H1 (cell line): ENCODE measurements at regions not wholly inside any gene's neighbourhood (a gene's known extent, or its start where the extent isn't known, plus 50 kb on each side); places are given as distances from the start of the nearest gene placed in this dataset.

ENCODE experiments used
- CTCF ChIA-PET: fragments of 300-600 bp; sonication (Branson Sonifier 250); formaldehyde crosslinking; loops from one replicate; lab custom pipeline; 2021; ENCODE audit not compliant: partially characterized antibody; lab: Charles Lee
- POLR2A ChIA-PET: fragments of 300-600 bp; sonication (Branson Sonifier 250); formaldehyde crosslinking; loops from one replicate; lab custom pipeline; 2021; ENCODE audit warnings: inconsistent platforms; ENCODE audit not compliant: partially characterized antibody; lab: Charles Lee
- DNase-seq, 2 experiments: peaks; one replicate each; pipeline versions ENCODE4 v3.0.0 to v3.0.0-alpha.2; 2010 to 2022; ENCODE audit warnings: low spot score in 2 of 2, low read depth in 1 of 2, mixed read lengths in 1 of 2
- FAIRE-seq: peaks from 2 replicates; lab custom pipeline; 2011; peaks lifted over from hg19 to GRCh38; lab: Jason Lieb, UNC
- H2AFZ ChIP-seq: 2 replicates; pipeline ENCODE4 v1.8.1; 2012; ENCODE audit warnings: low read length, inconsistent platforms
- H2AK5ac ChIP-seq: 2 replicates; pipeline ENCODE4 v1.6.1; 2013; ENCODE audit warnings: low read depth, low read length
- H2BK120ac ChIP-seq: replicated peaks from 2 replicates; pipeline ENCODE3; 2013; ENCODE audit warnings: low read depth, low read length, inconsistent platforms
- H2BK12ac ChIP-seq: 2 replicates; pipeline ENCODE4 v1.6.1; 2013; ENCODE audit warnings: low read depth, low read length
- H2BK15ac ChIP-seq: 2 replicates; pipeline ENCODE4 v1.6.1; 2013; ENCODE audit warnings: low read length
- H2BK20ac ChIP-seq: 2 replicates; pipeline ENCODE4 v1.6.1; 2013; ENCODE audit warnings: low read length
- H2BK5ac ChIP-seq: 2 replicates; pipeline ENCODE4 v1.6.1; 2013; ENCODE audit warnings: low read depth, low read length
- H3K14ac ChIP-seq: 2 replicates; pipeline ENCODE4 v1.6.1; 2013; ENCODE audit warnings: inconsistent platforms; ENCODE audit not compliant: insufficient read length
- H3K18ac ChIP-seq: 2 replicates; pipeline ENCODE4 v1.6.1; 2013; ENCODE audit warnings: low read length; ENCODE audit errors: extremely low read depth
- H3K23ac ChIP-seq: 2 replicates; pipeline ENCODE4 v1.6.1; 2013; ENCODE audit warnings: inconsistent platforms; ENCODE audit not compliant: insufficient read length
- H3K23me2 ChIP-seq: 2 replicates; pipeline ENCODE4 v1.6.1; 2013; ENCODE audit warnings: low read depth, low read length
- H3K27ac ChIP-seq: 2 replicates; pipeline ENCODE4 v1.6.1; 2011; ENCODE audit warnings: low read depth, low read length, inconsistent platforms
- H3K27me3 ChIP-seq, 4 experiments: replicated peaks in 1 of 4; 1 replicate in 1 of 4; 2 replicates in 3 of 4; pipeline versions ENCODE4 v1.6.1 to v1.8.1; 2011 to 2013; ENCODE audit warnings: low read length in 3 of 4, mild to moderate bottlenecking in 3 of 4, inconsistent platforms in 2 of 4, mixed read lengths in 2 of 4, moderate library complexity in 1 of 4; ENCODE audit not compliant: control insufficient read depth in 3 of 4, insufficient read depth in 3 of 4; ENCODE audit errors: extremely low read depth in 1 of 4
- H3K36me3 ChIP-seq, 4 experiments: 2 replicates each; pipeline versions ENCODE4 v1.6.1 to v1.8.1; 2011 to 2013; ENCODE audit warnings: mild to moderate bottlenecking in 4 of 4, low read length in 3 of 4, moderate library complexity in 2 of 4, control low read depth in 1 of 4, inconsistent platforms in 1 of 4; ENCODE audit not compliant: insufficient read depth in 4 of 4, control insufficient read depth in 2 of 4
- H3K4ac ChIP-seq: replicated peaks from 2 replicates; pipeline ENCODE3; 2013; ENCODE audit warnings: low read length, low read depth, mixed read lengths, inconsistent platforms; ENCODE audit not compliant: insufficient read length
- H3K4me1 ChIP-seq, 4 experiments: replicated peaks in 1 of 4; 1 replicate in 1 of 4; 2 replicates in 3 of 4; pipeline versions ENCODE4 v1.6.1 to v1.8.1; 2011 to 2013; ENCODE audit warnings: low read length in 3 of 4, inconsistent platforms in 2 of 4, mixed read lengths in 1 of 4; ENCODE audit not compliant: insufficient read depth in 4 of 4, control insufficient read depth in 3 of 4
- H3K4me2 ChIP-seq, 2 experiments: 2 replicates each; pipeline versions ENCODE4 v1.6.1 to v1.8.1; 2011 to 2013; ENCODE audit warnings: low read depth in 2 of 2, low read length in 2 of 2, control low read depth in 1 of 2, inconsistent platforms in 1 of 2, mild to moderate bottlenecking in 1 of 2; ENCODE audit not compliant: insufficient read depth in 1 of 2
- H3K4me3 ChIP-seq, 4 experiments: fragments of 200-600, 300-600 bp in 1 of 4; sonication (generic), shearing (Covaris generic), sonication (Bioruptor Twin) in 1 of 4; 2 replicates each; pipeline versions ENCODE4 v1.5.1 to v1.8.1; 2011 to 2016; ENCODE audit warnings: low read length in 4 of 4, low read depth in 3 of 4, control low read depth in 2 of 4, inconsistent platforms in 2 of 4, mild to moderate bottlenecking in 2 of 4, mixed read lengths in 1 of 4, moderate library complexity in 1 of 4; ENCODE audit not compliant: insufficient read depth in 2 of 4; ENCODE audit errors: extremely low read depth in 1 of 4
- H3K56ac ChIP-seq: replicated peaks from 2 replicates; pipeline ENCODE3; 2013; ENCODE audit warnings: low read depth, mild to moderate bottlenecking, mixed read lengths, low read length, inconsistent platforms; ENCODE audit not compliant: insufficient read length
- H3K79me1 ChIP-seq: 2 replicates; pipeline ENCODE4 v1.6.1; 2013; ENCODE audit warnings: low read depth, low read length, control low read depth
- H3K79me2 ChIP-seq, 2 experiments: 2 replicates each; pipeline versions ENCODE4 v1.6.1 to v1.8.1; 2012 to 2013; ENCODE audit warnings: low read length in 2 of 2, mild to moderate bottlenecking in 2 of 2, inconsistent platforms in 1 of 2; ENCODE audit not compliant: insufficient read depth in 2 of 2, control insufficient read depth in 1 of 2
- H3K9ac ChIP-seq, 4 experiments: replicated peaks in 1 of 4; 1 replicate in 1 of 4; 2 replicates in 3 of 4; pipeline versions ENCODE4 v1.6.1 to v1.8.1; 2011 to 2013; ENCODE audit warnings: low read depth in 3 of 4, low read length in 3 of 4, control low read depth in 2 of 4, mild to moderate bottlenecking in 2 of 4, moderate library complexity in 2 of 4, inconsistent platforms in 1 of 4; ENCODE audit errors: extremely low read depth in 1 of 4
- H3K9me3 ChIP-seq, 2 experiments: 2 replicates each; pipeline versions ENCODE4 v1.6.1 to v1.8.1; 2012 to 2013; ENCODE audit warnings: mild to moderate bottlenecking in 2 of 2, moderate library complexity in 2 of 2, control low read depth in 1 of 2, inconsistent platforms in 1 of 2, low read depth in 1 of 2, low read length in 1 of 2, mixed read lengths in 1 of 2; ENCODE audit not compliant: insufficient read depth in 2 of 2
- H4K20me1 ChIP-seq, 2 experiments: replicated peaks in 1 of 2; 2 replicates each; pipeline versions ENCODE3 to v1.8.1; 2011 to 2013; ENCODE audit warnings: inconsistent platforms in 2 of 2, low read length in 2 of 2, mild to moderate bottlenecking in 1 of 2; ENCODE audit not compliant: insufficient read depth in 2 of 2, control insufficient read depth in 1 of 2
- H4K5ac ChIP-seq: 2 replicates; pipeline ENCODE4 v1.6.1; 2013; ENCODE audit warnings: low read length, low read depth, mixed read lengths, inconsistent platforms; ENCODE audit not compliant: insufficient read length
- H4K8ac ChIP-seq: 2 replicates; pipeline ENCODE4 v1.8.0; 2013; ENCODE audit warnings: mild to moderate bottlenecking, moderate library complexity, low read length, inconsistent platforms; ENCODE audit not compliant: insufficient read depth; ENCODE audit errors: extremely low read depth
- H4K91ac ChIP-seq: replicated peaks from 2 replicates; pipeline ENCODE3; 2013; ENCODE audit warnings: low read length, mixed read lengths, inconsistent platforms; ENCODE audit not compliant: insufficient read length
- CBX5 ChIP-seq: fragments of 300-800, 300-1000 bp; sonication (generic); IDR thresholded peaks from 2 replicates; pipeline ENCODE4 v1.7.1; 2016; ENCODE audit warnings: antibody characterized with exemption, low read length, low read depth
- JUND ChIP-seq: IDR thresholded peaks from 2 replicates; pipeline ENCODE4 v1.6.1; 2011; ENCODE audit warnings: mild to moderate bottlenecking, improper control_type of control experiment, low read length
- KDM1A ChIP-seq: fragments of 200-600, 300-600 bp; sonication (generic); IDR thresholded peaks from 2 replicates; pipeline ENCODE4 v1.7.1; 2016; ENCODE audit warnings: mild to moderate bottlenecking, low read length, borderline replicate concordance
- NANOG ChIP-seq: IDR thresholded peaks from 2 replicates; pipeline ENCODE4 v1.6.1; 2011; ENCODE audit warnings: low read length, low read depth, mild to moderate bottlenecking, inconsistent platforms; ENCODE audit not compliant: insufficient read depth, poor library complexity, severe bottlenecking
- SAP30 ChIP-seq: fragments of 300-600 bp; sonication (generic); IDR thresholded peaks from 2 replicates; pipeline ENCODE4 v1.7.1; 2012; ENCODE audit warnings: low read length, moderate library complexity, mild to moderate bottlenecking, inconsistent platforms; ENCODE audit not compliant: insufficient read depth, insufficient replicate concordance
- YY1 ChIP-seq: IDR thresholded peaks from 2 replicates; pipeline ENCODE4 v1.6.1; 2011; ENCODE audit warnings: low read depth, mild to moderate bottlenecking, low read length
- TF ChIP-seq, protein P1 (sequence below), 3 experiments: IDR thresholded peaks; 1 replicate in 2 of 3; 2 replicates in 1 of 3; pipeline versions ENCODE4 v1.5.1 to v1.6.1; 2011; ENCODE audit warnings: low read length in 3 of 3, mild to moderate bottlenecking in 3 of 3, inconsistent platforms in 2 of 3, low read depth in 1 of 3, moderate library complexity in 1 of 3; ENCODE audit not compliant: insufficient read depth in 1 of 3; ENCODE audit errors: control extremely low read depth in 1 of 3
- TF ChIP-seq, protein P2 (sequence below): IDR thresholded peaks from 2 replicates; pipeline ENCODE4 v1.6.1; 2012; ENCODE audit warnings: inconsistent platforms

DNA sequence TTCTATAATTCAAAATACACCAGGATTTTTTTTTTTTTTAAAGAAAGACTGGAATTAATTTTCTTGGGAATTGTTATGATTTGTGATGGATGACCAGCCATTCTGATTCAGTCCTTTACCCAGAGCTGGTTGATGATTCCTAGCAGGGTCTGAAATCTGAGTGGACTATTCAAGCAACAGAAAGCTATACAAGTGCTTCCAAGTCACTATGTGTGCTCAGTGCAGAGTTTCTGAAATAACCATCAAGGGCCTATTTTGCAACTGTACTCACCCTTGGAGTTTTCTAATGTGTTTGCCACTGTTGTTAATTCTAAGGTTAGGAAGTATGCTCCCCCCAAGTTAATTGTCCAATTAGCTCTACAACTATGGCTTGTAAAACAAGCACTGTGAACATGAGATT, 137.7 kb upstream of the RAPGEF2 start:
- H4K91ac ChIP-seq: no peak overlapping the region
- no peaks in the 10 kb centered on the region for H3K9me3 ChIP-seq
- no peaks in the 10 kb centered on the region for H3K79me1 ChIP-seq
- H3K36me3 ChIP-seq: no peaks in the 10 kb centered on the region
- FAIRE-seq: no peak
- no peak overlapping the region for H3K27ac ChIP-seq
- H4K8ac ChIP-seq: no peak overlapping the region
- no peak overlapping the region for H2BK5ac ChIP-seq
- H3K23ac ChIP-seq: no peak overlapping the region
- POLR2A ChIA-PET: no interaction called here
- no peak overlapping the region for H3K4ac ChIP-seq
- H3K23me2 ChIP-seq: no peaks in the 10 kb centered on the region
- no peak overlapping the region for H3K14ac ChIP-seq
- no peaks in the 10 kb centered on the region for H4K20me1 ChIP-seq
- no peak overlapping the region for H2AFZ ChIP-seq
- H3K56ac ChIP-seq: no peak overlapping the region
- no peak overlapping the region for H3K4me2 ChIP-seq
- no peak for DNase-seq
- H2BK20ac ChIP-seq: no peak overlapping the region
- no peak overlapping the region for H3K4me3 ChIP-seq
- H3K9ac ChIP-seq: no peak overlapping the region
- H3K27me3 ChIP-seq: no peaks in the 10 kb centered on the region
- no peaks in the 10 kb centered on the region for H3K79me2 ChIP-seq
- peaks cover 0 to 7% (median under 1%) of the 10 kb centered on the region in 4 experiments; a peak in 1 of 7 replicates for H3K4me1 ChIP-seq
- H4K5ac ChIP-seq: no peak overlapping the region
- H3K18ac ChIP-seq: no peak overlapping the region
- no peak overlapping the region for H2BK12ac ChIP-seq
- TF ChIP-seq, protein P1, sequence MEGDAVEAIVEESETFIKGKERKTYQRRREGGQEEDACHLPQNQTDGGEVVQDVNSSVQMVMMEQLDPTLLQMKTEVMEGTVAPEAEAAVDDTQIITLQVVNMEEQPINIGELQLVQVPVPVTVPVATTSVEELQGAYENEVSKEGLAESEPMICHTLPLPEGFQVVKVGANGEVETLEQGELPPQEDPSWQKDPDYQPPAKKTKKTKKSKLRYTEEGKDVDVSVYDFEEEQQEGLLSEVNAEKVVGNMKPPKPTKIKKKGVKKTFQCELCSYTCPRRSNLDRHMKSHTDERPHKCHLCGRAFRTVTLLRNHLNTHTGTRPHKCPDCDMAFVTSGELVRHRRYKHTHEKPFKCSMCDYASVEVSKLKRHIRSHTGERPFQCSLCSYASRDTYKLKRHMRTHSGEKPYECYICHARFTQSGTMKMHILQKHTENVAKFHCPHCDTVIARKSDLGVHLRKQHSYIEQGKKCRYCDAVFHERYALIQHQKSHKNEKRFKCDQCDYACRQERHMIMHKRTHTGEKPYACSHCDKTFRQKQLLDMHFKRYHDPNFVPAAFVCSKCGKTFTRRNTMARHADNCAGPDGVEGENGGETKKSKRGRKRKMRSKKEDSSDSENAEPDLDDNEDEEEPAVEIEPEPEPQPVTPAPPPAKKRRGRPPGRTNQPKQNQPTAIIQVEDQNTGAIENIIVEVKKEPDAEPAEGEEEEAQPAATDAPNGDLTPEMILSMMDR (IDR thresholded peaks at IDR 0.05; ENCODE audit: control extremely low read depth in 1 of 3, insufficient read depth in 1 of 3, low read depth in 1 of 3, low read length in 3 of 3): no peak
- TF ChIP-seq YY1: no peak
- no peak for TF ChIP-seq NANOG
- TF ChIP-seq CBX5: no peak
- TF ChIP-seq, protein P2, sequence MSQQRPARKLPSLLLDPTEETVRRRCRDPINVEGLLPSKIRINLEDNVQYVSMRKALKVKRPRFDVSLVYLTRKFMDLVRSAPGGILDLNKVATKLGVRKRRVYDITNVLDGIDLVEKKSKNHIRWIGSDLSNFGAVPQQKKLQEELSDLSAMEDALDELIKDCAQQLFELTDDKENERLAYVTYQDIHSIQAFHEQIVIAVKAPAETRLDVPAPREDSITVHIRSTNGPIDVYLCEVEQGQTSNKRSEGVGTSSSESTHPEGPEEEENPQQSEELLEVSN: no peak
- TF ChIP-seq JUND: no peak
- TF ChIP-seq KDM1A: no peak
- no peak for TF ChIP-seq SAP30
- TF ChIP-seq, all 59 proteins: peak for 0
- Histone ChIP-seq H2BK120ac (no peak overlapping the region), H2BK15ac (no peak overlapping the region), H2AK5ac (no peak overlapping the region)
- CTCF ChIA-PET: no interaction called here
